ENCODE measurements at regions not wholly inside any gene's neighbourhood (a gene's known extent, or its start where the extent isn't known, plus 50 kb on each side); places are given as distances from the start of the nearest gene placed in this dataset.

- DNase-seq (ENCODE audit: extremely low read depth, low read depth) = no peak
Measured at GRCh38 chr11:13104619-13105236, 95.6 kb downstream of the RASSF10 start.

GRCh38 chr11:13105237-13105844 lies 96.2 kb downstream of the RASSF10 start:
- no peak for DNase-seq (ENCODE audit: extremely low read depth, low read depth)

GRCh38 chr11:13107544-13108044 lies 98.5 kb downstream of the RASSF10 start:
- no peak for DNase-seq (ENCODE audit: extremely low read depth, low read depth)

- DNase-seq (ENCODE audit: extremely low read depth, low read depth) = no peak
Measured at GRCh38 chr11:13108416-13108815, 99.3 kb downstream of the RASSF10 start.

DNA sequence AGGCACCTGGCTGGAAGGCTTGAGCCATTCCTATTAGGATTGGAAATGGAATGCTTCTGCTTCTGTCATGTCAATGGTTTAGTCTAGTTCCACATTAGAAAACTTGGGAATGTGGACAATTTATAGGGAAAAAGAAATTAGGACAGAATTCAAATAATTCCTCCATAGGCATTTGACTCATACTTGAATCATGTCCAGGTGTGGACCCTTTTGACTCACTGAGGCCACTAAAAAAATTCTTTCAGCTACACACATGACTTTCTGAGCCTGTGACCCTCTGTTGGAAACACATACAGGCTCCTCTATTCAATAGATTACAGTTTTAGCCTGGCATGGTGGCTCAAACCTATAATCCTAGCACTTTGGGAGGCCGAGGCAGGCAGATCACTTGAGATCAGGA lies 100.5 kb downstream of the RASSF10 start:
- no peak for DNase-seq (ENCODE audit: extremely low read depth, low read depth)

- DNase-seq (ENCODE audit: extremely low read depth, low read depth) = no peak
Measured at GRCh38 chr11:13110145-13110544, 101.0 kb downstream of the RASSF10 start.

- no peak for DNase-seq (ENCODE audit: extremely low read depth, low read depth)
Measured at GRCh38 chr11:13110929-13111812, 102.1 kb downstream of the RASSF10 start.

- no peak for DNase-seq (ENCODE audit: extremely low read depth, low read depth)
Measured at GRCh38 chr11:13111813-13112130, 102.7 kb downstream of the RASSF10 start.

DNA sequence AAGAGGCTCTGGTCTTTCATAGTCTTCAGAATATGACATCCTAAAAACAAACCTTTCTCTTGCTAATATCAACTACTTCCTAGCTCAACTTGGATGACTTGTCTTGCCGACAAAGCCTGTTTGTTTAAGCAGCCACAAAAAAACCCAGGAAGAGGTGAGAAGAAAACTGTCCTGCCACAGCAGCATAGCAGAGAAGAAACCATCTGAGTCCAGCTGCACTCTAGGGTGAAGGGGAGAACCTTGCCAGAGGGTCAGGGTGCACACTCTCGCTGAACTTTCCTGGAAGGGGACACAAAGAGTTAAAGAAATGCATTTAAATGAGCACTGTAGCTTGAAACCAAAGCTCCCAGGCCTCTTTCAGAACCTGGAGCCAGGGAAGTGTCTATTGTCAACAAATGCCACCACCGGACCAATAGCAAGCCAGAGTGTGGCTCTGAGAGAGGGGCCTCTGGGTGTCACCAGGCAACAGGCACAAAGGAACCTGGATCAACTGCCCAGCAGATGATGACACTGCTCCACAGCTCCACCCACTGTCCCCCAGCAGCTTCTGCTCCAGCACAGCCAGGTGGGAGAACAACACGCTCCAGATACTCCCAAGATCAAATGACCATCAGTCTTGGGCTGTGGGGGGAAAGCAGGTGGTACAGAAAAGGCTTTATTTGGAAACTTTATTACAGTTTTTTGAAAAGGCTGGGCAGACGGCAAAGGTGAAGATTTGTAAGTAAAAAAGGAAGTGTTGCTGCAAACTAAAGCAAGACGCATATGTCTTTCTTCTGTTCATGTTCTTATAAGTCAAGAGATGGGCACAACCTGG lies 105.7 kb downstream of the RASSF10 start:
- no peak for DNase-seq (ENCODE audit: extremely low read depth, low read depth)

DNA sequence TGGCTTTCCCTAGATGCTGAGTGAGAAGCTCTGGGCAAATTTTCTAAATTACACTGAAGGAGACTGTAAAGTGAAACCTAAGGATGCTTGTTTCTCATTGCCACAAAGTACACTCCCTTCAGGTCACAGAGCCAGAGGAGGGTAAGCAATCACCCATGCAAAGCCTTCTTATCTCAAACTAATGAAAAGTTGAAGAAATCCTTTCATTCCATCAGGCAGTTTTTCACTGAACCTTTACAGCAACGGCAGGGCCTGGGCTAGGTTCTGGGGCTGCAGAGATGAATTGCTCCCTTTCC lies 106.2 kb downstream of the RASSF10 start:
- DNase-seq (ENCODE audit: extremely low read depth, low read depth) = no peak

DNA sequence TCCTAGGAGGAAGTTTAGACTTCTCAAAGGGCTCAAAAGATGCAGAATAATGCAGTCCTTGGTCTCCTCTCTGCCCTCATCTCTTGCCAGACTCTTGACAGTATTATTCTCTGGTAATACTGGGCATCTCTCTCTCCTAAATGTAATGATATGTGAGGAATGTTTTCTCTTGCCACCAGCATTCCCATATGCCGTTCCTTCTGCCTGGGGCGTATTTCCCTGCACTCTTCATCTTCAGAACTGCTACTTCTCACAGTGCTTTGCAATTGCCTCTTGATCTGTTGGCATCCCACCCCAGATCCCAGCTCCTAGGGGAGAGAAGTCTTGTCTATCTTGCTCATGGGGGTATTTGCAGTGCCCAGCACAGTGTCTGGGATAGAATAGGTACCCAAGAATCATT lies 107.4 kb downstream of the RASSF10 start:
- no peak for DNase-seq (ENCODE audit: extremely low read depth, low read depth)

DNA sequence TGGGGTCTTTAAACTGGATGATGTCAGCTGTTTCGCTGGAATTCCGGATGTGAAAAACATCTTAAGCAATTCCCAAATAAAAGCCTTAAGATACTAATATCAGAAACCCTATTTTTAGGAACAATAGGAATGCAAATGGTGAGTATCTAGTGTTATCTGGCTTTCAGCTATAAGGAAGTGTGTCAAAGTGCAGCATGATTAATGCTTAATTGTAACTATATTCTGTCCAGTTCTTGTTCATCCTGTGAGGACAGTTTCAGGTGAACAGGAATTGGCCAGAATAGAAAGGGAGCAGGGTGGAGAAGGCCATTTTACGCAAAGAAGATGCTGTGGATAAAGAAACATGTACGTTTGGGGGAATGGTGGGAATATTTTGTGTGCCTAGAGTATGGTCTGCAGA lies 108.2 kb downstream of the RASSF10 start:
- no peak for DNase-seq (ENCODE audit: extremely low read depth, low read depth)

DNA sequence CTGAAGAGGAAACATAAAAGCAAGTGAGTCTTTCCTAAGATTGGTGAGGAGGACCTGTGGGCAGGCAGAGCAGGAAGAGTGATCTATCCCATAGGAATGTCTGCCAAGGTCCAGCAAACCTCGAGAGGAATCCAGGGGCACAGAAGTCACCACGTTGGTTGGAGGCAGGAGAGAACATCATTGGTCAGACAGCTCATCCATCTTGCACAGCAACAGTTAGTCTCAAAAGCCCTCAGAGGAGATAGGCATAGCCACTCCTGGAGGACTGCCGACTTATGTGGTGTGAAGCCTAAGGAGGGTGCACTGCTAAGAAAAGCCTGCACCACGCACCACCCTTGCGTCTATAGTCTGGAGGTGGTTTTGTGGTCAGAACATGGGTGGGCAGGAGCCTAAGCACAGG lies 109.1 kb downstream of the RASSF10 start:
- DNase-seq (ENCODE audit: extremely low read depth, low read depth) = no peak

- DNase-seq (ENCODE audit: extremely low read depth, low read depth) = no peak
Measured at GRCh38 chr11:13118650-13119049, 109.5 kb downstream of the RASSF10 start.

- no peak for DNase-seq (ENCODE audit: extremely low read depth, low read depth)
Measured at GRCh38 chr11:13119361-13119760, 110.2 kb downstream of the RASSF10 start.

DNA sequence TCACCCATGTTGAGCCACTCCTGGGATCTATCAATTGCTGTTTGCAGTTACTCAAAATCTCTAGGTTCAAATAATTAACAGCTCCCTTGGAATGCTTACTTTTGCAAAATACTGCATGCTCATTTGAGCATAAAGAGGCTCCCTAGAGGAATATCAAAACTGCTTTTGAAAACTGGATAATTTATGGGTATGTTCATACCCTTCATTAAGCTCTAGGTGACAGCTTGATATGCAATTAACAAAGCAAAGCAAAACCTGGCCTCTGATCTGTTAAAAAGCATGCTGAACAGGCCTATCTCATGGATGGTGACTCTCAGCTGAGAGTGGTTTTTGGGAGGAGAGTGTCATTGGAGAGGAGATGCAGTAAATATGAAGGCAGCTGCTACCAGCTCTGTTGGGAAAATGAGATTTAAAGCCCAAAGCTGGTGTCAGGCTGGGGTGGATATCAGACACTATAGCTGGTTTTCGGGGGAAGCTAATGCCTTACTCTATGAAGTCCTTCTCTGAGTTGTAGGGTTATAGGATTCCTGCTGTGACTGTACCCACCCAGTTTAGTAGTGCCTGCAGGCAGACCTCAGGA lies 110.9 kb downstream of the RASSF10 start:
- DNase-seq (ENCODE audit: extremely low read depth, low read depth) = no peak

DNA sequence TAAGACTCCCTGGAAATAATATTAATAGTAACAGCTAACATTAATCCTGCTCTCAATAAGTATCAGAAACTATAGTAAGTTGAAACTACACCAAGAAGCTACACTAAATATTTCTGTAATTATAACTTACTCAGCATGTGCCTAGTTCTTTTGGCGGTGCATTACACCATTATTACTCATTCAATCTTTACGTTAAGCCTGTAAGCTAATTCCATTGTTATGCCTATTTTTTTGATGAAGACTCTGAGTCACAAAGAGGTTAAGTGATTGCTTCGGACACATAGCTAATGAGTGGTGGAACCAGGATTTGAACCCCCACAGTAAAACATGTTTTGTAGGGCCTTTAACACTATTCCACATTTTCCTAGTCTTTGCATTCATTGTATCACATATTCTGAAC lies 111.6 kb downstream of the RASSF10 start:
- DNase-seq (ENCODE audit: extremely low read depth, low read depth) = no peak

GRCh38 chr11:13126430-13126829 lies 117.3 kb downstream of the RASSF10 start:
- DNase-seq (ENCODE audit: extremely low read depth, low read depth) = peak; percentile 22

GRCh38 chr11:13127161-13127560 lies 118.0 kb downstream of the RASSF10 start:
- DNase-seq (ENCODE audit: extremely low read depth, low read depth) = no peak

DNA sequence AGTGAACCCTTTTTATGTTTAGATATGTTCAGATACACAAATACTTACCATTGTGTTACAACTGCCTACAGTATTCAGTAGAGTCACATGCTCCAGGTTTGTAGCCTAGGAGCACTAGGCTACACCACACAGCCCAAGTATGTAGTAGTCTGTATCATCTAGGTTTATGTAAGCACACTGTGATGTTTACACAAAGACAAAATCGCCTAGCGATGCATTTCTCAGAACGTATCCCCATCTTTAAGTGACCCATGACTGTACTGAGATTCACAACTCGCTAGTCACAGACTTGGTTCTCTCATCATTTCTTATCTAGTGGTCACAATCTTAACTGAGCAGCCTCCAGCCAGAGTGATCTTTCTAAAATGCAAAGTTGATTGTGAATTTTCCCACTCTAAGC lies 119.2 kb downstream of the RASSF10 start:
- DNase-seq (ENCODE audit: extremely low read depth, low read depth) = no peak

DNA sequence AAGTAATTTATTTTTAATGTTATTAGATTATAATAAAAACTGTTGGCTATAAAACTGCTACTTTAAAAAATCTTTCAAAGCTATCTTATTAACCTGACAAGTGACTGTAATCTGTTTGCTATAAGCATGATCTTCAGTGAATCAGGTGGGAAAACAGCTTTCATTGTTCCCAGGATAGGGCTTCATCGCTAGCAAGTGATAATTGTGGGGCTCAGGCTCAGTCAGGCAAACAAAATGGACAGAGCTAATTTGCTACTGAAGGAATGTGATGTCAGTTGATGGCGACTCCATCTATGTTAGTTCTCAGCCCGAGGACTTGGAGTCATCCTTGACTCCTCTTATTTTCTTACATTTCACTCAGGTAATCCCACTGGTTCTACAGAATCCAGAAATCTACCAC lies 125.0 kb downstream of the RASSF10 start:
- DNase-seq (ENCODE audit: extremely low read depth, low read depth) = no peak
